ENCODE measurements at regions not wholly inside any gene's neighbourhood (a gene's known extent, or its start where the extent isn't known, plus 50 kb on each side); places are given as distances from the start of the nearest gene placed in this dataset.

GRCh38 chr13:40163066-40164000 lies 503.1 kb downstream of the FOXO1 start:
- Mint-ChIP-seq H3K9me3 (no peaks in the 10 kb centered on the region), H3K27me3 (no peaks in the 10 kb centered on the region), H3K27ac (ENCODE audit: low read depth) (no peak overlapping the region), H3K4me1 (no peaks in the 10 kb centered on the region), H3K4me3 (no peak overlapping the region), H3K36me3 (ENCODE audit: insufficient read depth) (no peaks in the 10 kb centered on the region)
- DNase-seq (ENCODE audit: low spot score in 2 of 2) (no peak), ATAC-seq (replicated peaks; ENCODE audit: extremely low read depth, poor library complexity, severe bottlenecking) (no peak)

- Mint-ChIP-seq H3K27me3 (no peaks in the 10 kb centered on the region), H3K27ac (ENCODE audit: low read depth) (no peak overlapping the region), H3K4me1 (no peaks in the 10 kb centered on the region), H3K9me3 (no peaks in the 10 kb centered on the region), H3K4me3 (no peak overlapping the region), H3K36me3 (ENCODE audit: insufficient read depth) (no peaks in the 10 kb centered on the region)
- DNase-seq (ENCODE audit: low spot score in 2 of 2) (no peak), ATAC-seq (replicated peaks; ENCODE audit: extremely low read depth, poor library complexity, severe bottlenecking) (no peak)
Observed at GRCh38 chr13:40164133-40164532, 502.3 kb downstream of the FOXO1 start.

- Mint-ChIP-seq H3K4me3 (no peak overlapping the region), H3K9me3 (no peaks in the 10 kb centered on the region), H3K27me3 (no peaks in the 10 kb centered on the region), H3K36me3 (ENCODE audit: insufficient read depth) (no peaks in the 10 kb centered on the region), H3K27ac (ENCODE audit: low read depth) (no peak overlapping the region), H3K4me1 (no peaks in the 10 kb centered on the region)
- ATAC-seq (replicated peaks; ENCODE audit: extremely low read depth, poor library complexity, severe bottlenecking) (no peak), DNase-seq (ENCODE audit: low spot score in 2 of 2) (no peak)
Observed at GRCh38 chr13:40165316-40165932, 501.0 kb downstream of the FOXO1 start.

GRCh38 chr13:40167327-40167726 lies 499.1 kb downstream of the FOXO1 start:
- DNase-seq (ENCODE audit: low spot score in 2 of 2) (no peak), ATAC-seq (replicated peaks; ENCODE audit: extremely low read depth, poor library complexity, severe bottlenecking) (no peak)
- Mint-ChIP-seq H3K4me1 (no peaks in the 10 kb centered on the region), H3K4me3 (no peak overlapping the region), H3K27ac (ENCODE audit: low read depth) (no peak overlapping the region), H3K36me3 (ENCODE audit: insufficient read depth) (no peaks in the 10 kb centered on the region), H3K9me3 (no peaks in the 10 kb centered on the region), H3K27me3 (no peaks in the 10 kb centered on the region)

- no peak for DNase-seq (ENCODE audit: low spot score in 2 of 2)
- Mint-ChIP-seq H3K36me3 (ENCODE audit: insufficient read depth) (no peaks in the 10 kb centered on the region), H3K4me3 (no peak overlapping the region), H3K27ac (ENCODE audit: low read depth) (no peak overlapping the region), H3K27me3 (no peaks in the 10 kb centered on the region), H3K4me1 (no peaks in the 10 kb centered on the region), H3K9me3 (no peaks in the 10 kb centered on the region)
- no peak for ATAC-seq (replicated peaks; ENCODE audit: extremely low read depth, poor library complexity, severe bottlenecking)
Observed at GRCh38 chr13:40168425-40169166, 497.8 kb downstream of the FOXO1 start.

- H3K27ac Mint-ChIP-seq (ENCODE audit: low read depth), result no peak overlapping the region
- no peaks in the 10 kb centered on the region for H3K4me1 Mint-ChIP-seq
- H3K36me3 Mint-ChIP-seq (ENCODE audit: insufficient read depth), result no peaks in the 10 kb centered on the region
- DNase-seq (ENCODE audit: low spot score in 2 of 2), result no peak
- no peak for ATAC-seq (replicated peaks; ENCODE audit: extremely low read depth, poor library complexity, severe bottlenecking)
- H3K9me3 Mint-ChIP-seq, result no peaks in the 10 kb centered on the region
- no peaks in the 10 kb centered on the region for H3K27me3 Mint-ChIP-seq
- H3K4me3 Mint-ChIP-seq, result no peak overlapping the region
Observed at GRCh38 chr13:40169476-40169875, 497.0 kb downstream of the FOXO1 start.

- no peaks in the 10 kb centered on the region for H3K27me3 Mint-ChIP-seq
- no peaks in the 10 kb centered on the region for H3K4me1 Mint-ChIP-seq
- no peaks in the 10 kb centered on the region for H3K9me3 Mint-ChIP-seq
- H3K36me3 Mint-ChIP-seq (ENCODE audit: insufficient read depth), result no peaks in the 10 kb centered on the region
- DNase-seq (ENCODE audit: low spot score in 2 of 2), result no peak
- no peak overlapping the region for H3K4me3 Mint-ChIP-seq
- no peak for ATAC-seq (replicated peaks; ENCODE audit: extremely low read depth, poor library complexity, severe bottlenecking)
- no peak overlapping the region for H3K27ac Mint-ChIP-seq (ENCODE audit: low read depth)
Observed at GRCh38 chr13:40170091-40170490, 496.4 kb downstream of the FOXO1 start.

- Mint-ChIP-seq H3K4me1 (no peaks in the 10 kb centered on the region), H3K27me3 (no peaks in the 10 kb centered on the region), H3K36me3 (ENCODE audit: insufficient read depth) (no peaks in the 10 kb centered on the region), H3K27ac (ENCODE audit: low read depth) (no peak overlapping the region), H3K4me3 (no peak overlapping the region), H3K9me3 (no peaks in the 10 kb centered on the region)
- ATAC-seq (replicated peaks; ENCODE audit: extremely low read depth, poor library complexity, severe bottlenecking), result no peak
- no peak for DNase-seq (ENCODE audit: low spot score in 2 of 2)
Observed at GRCh38 chr13:40170982-40171381, 495.5 kb downstream of the FOXO1 start.

GRCh38 chr13:40171566-40171965 lies 494.9 kb downstream of the FOXO1 start:
- Mint-ChIP-seq H3K4me3 (no peak overlapping the region), H3K36me3 (ENCODE audit: insufficient read depth) (no peaks in the 10 kb centered on the region), H3K9me3 (no peaks in the 10 kb centered on the region), H3K27me3 (no peaks in the 10 kb centered on the region), H3K27ac (ENCODE audit: low read depth) (no peak overlapping the region), H3K4me1 (no peaks in the 10 kb centered on the region)
- ATAC-seq (replicated peaks; ENCODE audit: extremely low read depth, poor library complexity, severe bottlenecking) (no peak), DNase-seq (ENCODE audit: low spot score in 2 of 2) (no peak)

- Mint-ChIP-seq H3K36me3 (ENCODE audit: insufficient read depth) (no peaks in the 10 kb centered on the region), H3K9me3 (no peaks in the 10 kb centered on the region), H3K27me3 (no peaks in the 10 kb centered on the region), H3K4me3 (no peak overlapping the region), H3K4me1 (no peaks in the 10 kb centered on the region), H3K27ac (ENCODE audit: low read depth) (no peak overlapping the region)
- ATAC-seq (replicated peaks; ENCODE audit: extremely low read depth, poor library complexity, severe bottlenecking) (no peak), DNase-seq (ENCODE audit: low spot score in 2 of 2) (no peak)
Observed at GRCh38 chr13:40172149-40172591, 494.3 kb downstream of the FOXO1 start.

- DNase-seq (ENCODE audit: low spot score in 2 of 2), result no peak
- no peak for ATAC-seq (replicated peaks; ENCODE audit: extremely low read depth, poor library complexity, severe bottlenecking)
- Mint-ChIP-seq H3K27me3 (no peaks in the 10 kb centered on the region), H3K4me1 (no peaks in the 10 kb centered on the region), H3K9me3 (no peaks in the 10 kb centered on the region), H3K4me3 (no peak overlapping the region), H3K27ac (ENCODE audit: low read depth) (no peak overlapping the region), H3K36me3 (ENCODE audit: insufficient read depth) (no peaks in the 10 kb centered on the region)
Observed at GRCh38 chr13:40172878-40173277, 493.6 kb downstream of the FOXO1 start.

- no peak overlapping the region for H3K27ac Mint-ChIP-seq (ENCODE audit: low read depth)
- no peaks in the 10 kb centered on the region for H3K27me3 Mint-ChIP-seq
- no peaks in the 10 kb centered on the region for H3K9me3 Mint-ChIP-seq
- no peaks in the 10 kb centered on the region for H3K36me3 Mint-ChIP-seq (ENCODE audit: insufficient read depth)
- no peak for ATAC-seq (replicated peaks; ENCODE audit: extremely low read depth, poor library complexity, severe bottlenecking)
- H3K4me1 Mint-ChIP-seq, result peaks cover 15% of the 10 kb centered on the region
- no peak overlapping the region for H3K4me3 Mint-ChIP-seq
- DNase-seq (ENCODE audit: low spot score in 2 of 2), result no peak
Observed at GRCh38 chr13:40175639-40176038, 490.8 kb downstream of the FOXO1 start.

Measured in central memory CD8-positive, alpha-beta T cell (primary cell).